ENCODE measurements at regions not wholly inside any gene's neighbourhood (a gene's known extent, or its start where the extent isn't known, plus 50 kb on each side); places are given as distances from the start of the nearest gene placed in this dataset.

DNA sequence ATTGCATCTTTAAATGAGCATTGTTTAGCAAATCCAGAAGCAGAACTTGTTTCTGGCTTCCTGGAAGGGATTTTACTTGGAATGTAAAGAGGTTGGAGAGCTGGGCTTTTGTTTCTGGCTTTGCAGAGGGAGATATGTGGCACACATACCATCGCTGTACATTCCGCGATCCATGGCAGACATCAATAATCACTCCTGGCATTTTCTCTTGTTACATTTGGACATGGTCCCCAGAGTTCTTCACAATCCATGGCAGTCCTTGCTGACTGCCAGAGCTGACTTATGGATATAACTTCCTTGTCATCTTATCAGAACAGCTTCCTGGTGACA, 445.6 kb upstream of the SPRED2 start:
- no peak for DNase-seq

DNA sequence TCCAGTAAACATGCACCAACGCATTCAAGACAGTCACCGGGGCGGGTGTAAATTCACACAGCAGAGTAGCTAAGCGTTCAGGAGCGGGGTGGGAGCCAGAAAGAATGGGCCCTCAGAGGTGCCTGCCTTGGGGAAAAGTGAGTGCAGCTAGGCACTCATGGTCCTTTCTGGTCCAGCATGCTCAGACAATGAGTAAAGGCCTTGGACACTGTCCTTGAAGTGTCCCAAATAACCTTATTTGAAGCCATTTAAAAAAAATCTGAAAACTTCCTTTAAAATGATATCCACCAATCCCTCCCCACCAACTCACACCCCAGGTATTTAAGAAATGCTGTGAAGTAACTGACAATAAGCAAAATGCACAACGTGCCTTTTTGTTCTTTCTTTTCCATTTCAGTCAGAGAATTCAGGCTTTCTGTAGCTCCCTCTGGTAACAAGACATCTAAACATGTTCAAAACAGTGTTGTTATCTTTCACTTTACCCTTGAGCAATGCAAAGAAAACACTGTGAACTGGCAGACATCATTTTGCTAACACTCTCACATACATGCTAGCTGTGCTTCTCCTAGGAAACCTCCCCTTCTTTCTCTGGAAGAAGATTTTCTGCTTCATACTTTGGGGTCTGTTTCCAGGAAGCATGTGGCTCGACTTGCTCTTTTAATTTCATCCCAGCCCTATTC, 445.1 kb upstream of the SPRED2 start:
- no peak for DNase-seq

DNA sequence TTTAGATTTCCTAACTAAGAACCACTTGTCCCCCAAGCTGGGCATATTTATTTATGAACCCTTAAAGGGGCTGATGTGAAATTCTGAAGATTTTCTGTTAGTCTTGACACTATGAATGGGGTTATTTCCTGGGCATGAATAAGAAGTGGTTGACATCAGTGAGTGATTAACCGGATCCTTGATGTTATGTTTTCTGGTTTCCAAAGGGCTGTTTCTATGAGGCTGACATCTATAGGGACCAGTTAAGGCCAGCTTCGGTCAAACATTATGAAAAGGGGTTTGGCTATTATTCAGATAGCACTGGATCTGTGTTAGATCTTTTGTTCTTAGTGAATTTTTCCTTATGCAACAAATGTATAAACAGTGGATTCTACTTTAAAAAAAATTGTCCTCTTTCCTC, 443.7 kb upstream of the SPRED2 start:
- DNase-seq = no peak

DNA sequence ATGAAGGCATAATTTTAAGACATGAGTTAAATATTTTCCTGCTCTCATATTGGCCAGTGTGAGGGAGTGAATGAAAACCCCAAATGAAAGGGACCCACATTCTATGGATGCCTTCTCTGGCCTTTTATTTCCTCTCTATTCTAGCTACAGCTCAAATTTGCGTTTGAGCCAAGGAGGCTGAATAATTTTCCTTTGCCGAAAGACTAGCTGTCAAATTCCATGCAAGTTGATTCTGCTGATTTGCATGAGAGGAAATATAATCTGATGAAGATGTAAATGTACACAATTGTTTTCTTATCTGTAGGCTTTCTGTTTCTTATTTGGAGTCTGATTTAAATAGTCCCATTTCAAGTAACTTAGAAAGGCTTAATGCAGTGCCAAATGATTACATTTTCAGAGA, 438.4 kb upstream of the SPRED2 start:
- no peak for DNase-seq

DNA sequence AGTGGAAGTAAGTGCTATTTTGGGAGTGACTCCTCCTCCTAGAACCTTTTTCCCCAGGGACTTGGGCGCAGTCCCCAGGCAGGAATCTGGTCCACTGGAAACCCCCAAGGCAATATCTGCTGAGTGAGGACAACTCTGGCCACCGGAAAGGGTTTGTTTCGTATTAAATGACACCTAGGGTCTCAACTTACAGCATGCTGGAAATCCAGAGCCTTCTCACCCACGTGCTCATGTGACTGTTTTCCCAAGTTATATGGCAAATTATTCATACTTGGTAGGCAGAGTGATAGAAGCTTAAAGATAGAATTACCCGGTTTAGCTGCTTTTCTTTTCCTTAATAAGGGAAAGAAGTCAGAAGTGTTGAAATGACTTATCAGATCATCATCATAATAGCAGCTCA, 436.9 kb upstream of the SPRED2 start:
- no peak for DNase-seq

DNA sequence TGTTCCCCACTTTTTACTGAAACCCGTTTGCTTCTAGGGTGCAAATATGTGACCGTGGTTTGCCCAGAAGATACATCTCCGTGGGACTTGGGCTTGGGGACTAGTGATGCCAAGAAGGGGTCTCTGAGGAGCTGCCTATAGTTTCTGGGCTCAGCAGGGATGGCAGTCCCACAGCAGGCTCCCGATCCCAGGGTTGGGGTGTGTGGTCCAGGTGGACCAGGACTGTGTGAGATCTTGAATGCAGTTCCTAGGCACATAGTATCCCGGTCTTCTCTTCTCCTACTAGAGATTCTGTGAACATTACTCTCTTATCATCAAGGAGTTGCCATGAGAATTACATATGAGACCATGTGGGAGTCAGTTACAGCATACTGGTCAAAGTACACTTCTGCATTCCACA, 435.8 kb upstream of the SPRED2 start:
- no peak for DNase-seq

DNA sequence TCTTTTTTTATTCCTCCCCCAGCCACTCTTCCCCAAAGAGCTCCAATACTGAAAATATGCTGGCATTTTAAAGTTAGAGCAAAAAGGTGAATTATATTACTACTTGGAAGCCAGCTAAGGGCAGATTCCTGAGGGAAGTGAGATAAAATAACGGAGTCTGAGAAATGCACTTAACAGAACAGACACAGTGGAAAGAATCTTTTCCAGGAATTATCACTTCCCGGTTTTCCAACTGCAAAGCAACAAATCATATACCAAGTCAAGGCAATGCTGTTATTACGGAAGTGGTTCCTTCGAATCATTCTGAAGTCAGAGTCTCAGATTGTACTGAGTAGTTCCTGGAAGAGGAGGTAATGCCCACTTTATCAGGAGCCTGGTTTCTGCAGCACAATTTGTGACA, 435.0 kb upstream of the SPRED2 start:
- DNase-seq = no peak

DNA sequence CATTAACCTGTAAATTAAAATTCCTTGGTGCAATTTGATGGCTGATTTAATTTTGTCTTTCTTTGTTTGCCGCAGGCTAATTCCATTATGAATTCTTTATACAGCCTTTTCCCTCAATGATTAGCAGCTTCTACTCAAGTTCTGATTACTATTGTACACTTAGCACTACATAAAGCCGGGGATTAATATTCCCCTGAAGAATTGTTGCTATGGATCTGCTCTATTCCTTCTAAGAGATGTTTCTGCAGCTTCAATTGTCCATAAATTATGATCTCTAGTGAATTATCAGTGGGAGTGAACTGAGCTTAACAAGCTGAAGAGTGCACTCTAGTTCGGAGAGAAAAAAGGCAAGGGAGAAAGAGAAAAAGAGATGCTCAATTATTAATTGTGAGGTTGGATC, 433.7 kb upstream of the SPRED2 start:
- no peak for DNase-seq

DNA sequence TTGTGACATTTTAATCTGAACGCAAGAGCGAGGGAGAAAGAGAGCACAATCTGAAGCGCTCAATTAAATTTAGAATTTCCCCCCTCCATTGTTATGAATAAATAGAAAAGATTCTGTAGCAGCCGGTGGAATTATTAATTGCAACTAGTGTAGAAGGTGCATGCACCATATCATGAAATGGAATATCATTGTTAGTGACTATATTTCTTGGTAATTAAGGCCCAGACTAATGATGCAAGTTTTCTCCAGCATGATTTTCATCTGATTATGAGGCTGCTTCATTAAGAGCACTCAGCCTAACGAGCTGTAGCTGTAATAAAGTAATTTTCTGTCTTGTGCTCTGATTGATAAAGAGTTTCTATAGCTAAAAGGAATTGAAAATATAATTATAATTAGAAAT, 432.2 kb upstream of the SPRED2 start:
- no peak for DNase-seq

DNA sequence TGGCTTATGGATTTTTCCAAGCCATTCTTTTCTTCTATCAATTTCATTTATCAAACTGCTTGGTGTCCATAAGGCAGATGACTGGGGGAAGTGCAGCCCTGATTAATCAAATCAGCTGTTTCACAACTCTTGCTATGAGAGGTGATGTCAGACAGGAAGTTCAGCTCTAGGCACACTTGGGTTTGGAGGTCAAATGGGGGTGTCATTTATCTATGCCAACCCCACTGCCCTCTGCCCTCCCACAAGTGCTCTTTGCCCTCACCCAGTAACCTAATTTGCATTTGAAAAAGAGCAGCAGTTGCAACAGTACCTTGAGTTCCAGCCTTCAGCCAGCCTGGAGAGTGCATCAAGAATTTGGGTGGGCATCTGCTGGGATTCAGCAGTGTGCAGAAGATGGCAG, 431.3 kb upstream of the SPRED2 start:
- no peak for DNase-seq

DNA sequence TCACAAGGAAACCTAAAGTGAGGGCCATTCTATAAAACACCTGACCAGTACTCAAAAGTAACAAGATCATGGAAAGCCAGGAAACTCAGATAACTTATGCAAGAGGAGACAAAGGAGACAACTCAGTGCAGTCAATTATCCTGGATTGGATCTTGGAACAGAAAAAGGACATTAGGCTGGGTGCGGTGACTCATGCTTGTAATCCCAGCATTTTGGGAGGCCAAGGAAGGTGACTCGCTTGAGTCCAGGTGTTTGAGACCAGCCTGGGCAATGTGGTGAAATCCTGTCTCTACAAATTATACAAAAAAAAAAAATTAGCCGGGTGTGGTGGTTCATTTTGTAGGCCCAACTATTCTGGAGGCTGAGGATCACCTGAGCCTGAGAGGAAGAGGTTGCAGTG, 424.5 kb upstream of the SPRED2 start:
- no peak for DNase-seq

DNA sequence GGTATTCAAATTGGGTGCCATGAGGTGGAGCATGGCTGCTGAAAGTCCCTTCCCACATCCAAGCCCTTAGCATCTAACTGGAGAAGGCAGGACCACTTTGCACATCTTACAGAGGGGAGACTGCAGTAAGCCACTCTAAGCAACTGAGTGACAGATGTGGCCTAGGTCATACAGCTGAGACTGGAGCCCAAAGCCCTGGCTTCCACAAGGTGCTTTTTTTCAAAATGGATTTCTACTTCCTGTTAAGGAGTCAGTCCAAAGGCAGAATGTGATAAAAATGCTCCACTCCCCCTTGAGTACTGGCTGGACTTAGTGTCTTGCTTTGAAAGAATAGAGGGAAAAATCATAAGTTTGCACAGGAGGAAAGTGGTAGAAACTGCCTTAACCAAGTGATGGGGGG, 424.0 kb upstream of the SPRED2 start:
- DNase-seq = no peak

DNA sequence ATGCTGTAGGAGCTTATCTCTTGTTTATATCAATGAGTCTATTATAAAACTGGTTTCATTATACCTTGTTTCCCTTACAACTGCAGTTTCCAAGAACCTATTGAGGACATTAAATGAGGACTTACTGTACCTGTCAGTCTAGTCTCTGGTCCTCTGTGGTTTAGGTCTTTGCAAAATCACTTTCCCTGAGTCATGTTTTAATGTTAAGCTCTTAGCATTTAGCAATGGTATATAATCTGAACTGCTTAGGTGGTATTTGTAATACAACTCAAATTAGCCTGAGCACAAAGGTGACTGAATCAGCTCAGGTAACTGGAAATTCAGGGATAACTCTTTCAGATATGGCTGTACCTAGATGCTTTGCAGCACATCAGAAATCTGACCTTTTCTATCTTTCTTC, 418.3 kb upstream of the SPRED2 start:
- no peak for DNase-seq

DNA sequence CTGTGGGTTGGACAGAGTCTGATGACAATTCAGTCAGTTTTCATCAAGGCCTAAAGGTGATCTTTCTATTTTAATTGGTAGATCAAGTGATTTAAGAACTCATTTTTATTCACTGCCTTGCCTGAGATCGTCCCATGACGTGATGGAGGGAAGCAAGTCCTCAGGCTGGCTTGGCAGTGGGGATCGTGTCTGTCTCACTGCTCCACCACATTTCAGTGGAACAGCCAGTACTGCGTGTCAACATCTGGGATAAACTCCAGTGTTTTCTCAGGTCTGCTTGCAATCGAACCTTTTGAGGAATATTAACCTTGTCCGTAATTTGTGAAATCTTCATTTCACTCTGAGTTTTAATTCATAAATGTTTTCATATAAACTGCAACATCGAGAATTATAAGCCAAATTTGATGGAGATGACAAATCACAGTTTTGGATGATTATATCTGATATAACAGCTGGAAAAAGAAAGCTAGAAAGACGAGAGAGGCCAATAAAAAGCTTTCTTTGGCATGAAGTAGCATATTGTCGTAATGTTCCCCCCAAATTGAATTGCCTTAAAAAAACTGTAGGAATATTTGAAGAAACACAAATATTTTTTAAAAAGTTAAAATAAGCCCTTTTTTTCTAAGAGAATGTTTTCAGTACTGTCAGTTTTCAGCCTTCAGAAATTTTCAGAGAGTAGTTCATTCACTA, 414.7 kb upstream of the SPRED2 start:
- DNase-seq = no peak

DNA sequence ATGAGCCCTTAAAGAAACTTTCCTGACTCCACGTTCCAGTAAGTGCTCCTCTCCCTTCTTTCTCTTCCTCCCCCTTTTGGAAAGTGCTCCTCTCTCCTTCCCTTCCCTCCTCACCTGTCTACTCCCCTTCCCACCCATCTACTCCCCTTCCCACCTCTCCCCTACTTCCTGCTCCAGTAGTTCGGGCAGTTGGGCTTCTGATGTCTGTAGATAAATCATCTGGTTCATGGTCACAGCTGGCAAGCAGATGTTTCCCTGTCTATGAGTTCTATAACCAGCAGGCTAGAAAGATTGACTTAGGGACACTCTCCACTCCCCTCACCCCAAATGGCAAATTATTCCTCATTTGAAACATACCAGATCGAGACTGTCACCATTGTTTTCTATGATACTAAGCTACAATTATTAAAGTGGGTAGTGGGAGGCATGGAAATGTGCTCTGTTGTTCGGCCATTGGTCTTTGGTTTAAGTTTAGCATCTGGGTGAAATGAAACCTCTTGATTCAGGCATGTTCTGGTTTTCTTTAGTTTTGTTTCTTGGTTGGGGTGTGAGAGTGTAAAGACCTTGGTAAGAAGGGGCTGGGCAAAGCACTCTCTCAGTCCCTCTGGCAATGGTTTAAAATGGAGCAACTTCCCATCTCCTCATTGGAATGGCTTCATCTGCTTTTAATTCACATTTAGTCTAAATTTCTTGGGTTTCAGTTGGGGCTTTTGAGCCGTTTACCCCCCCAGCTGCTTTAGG, 413.2 kb upstream of the SPRED2 start:
- DNase-seq = no peak

DNA sequence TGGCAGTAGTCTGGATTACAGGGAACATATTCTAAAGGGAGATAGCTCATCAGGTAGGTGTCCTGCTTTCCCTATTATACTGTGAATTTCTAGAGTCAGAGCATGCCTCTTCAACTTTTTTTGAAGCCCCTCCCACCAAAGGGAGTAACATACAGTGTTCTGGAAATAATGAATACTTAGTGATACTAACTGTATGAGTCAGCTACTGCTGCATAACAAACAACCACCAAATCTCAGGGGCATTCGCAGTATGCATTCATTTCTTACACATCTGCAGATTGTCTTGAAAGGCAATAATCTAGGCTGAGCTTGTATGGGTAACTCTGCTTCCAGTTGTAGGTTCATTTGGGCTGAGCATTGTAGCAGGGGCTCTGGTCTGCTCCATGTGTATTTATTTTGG, 409.7 kb upstream of the SPRED2 start:
- DNase-seq = no peak

DNA sequence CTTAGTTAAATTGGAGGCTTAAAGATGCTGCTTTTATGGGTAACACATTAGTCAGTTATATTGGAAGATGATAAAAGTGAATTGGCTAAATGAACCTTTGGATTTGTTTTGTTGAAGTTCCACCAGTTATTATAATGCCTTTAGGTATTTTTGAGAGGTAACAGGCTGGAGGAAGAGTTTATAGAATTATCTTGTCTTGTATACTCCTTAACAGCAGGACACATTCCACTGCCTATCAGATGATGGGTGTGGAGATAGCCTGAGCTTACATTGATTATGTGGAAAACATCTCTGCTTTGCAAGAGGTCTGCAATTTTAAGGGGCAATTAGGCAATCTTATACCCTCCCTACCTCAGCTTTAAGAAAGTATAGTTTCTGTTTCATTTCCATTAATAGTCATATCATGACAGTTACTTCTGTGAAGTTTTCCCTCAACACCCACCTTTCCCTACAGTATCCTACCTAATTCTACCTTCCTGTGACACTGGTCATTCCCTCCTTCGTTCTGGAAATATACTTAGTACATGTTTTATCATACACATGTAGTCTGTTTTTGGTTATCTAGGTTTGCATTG, 403.7 kb upstream of the SPRED2 start:
- no peak for DNase-seq

DNA sequence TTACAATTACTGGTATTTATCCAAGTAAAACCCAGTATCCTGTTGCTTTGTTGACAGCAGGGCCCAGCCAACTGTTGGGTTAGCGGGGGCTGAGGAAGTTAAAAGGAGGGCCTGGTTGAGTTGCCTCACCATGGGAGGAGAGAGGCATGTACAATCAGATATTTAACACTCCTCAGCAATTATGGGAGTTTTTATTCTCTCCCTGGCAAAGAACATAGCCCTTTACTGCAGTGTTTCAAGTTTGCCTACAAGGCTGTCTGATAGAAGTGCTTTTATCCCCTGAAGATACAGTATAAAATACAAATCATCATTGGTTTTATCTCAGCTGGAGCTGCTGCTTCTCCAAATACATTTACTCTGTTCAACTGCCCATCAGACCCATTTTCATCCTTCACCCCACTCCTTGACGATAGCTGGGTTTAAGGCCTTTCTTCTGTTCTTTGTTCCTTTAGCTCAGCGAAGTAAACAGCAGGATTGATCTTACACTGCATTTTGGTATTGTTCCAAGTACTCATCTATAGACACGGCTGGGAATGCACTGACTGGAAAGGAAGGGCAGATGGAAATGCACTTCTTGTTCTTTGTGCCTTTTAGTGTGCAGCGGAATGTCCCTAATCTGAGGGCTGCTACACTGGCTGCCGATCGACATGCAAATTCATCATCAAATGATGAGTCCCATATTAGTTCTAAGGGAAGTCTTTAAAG, 402.5 kb upstream of the SPRED2 start:
- DNase-seq = no peak

DNA sequence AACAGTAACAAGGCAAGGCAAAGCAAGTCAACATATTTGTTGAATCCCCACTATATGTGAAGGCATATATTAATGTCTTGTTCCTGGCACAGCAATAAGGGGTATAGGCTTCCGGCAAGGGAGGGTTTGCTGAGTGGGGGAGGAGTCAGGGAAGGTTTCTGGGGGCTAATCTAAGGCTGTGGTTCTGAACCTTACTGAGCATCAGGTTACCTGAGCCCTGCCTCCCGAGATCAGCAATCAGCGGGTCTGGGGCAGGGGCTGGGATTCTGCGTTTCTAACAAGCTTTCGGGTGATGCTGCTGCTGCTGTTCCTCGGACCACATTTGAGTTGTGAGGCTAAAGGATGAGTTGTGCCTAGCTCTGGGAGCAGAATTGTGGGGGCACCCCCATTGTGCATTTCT, 401.7 kb upstream of the SPRED2 start:
- no peak for DNase-seq

DNA sequence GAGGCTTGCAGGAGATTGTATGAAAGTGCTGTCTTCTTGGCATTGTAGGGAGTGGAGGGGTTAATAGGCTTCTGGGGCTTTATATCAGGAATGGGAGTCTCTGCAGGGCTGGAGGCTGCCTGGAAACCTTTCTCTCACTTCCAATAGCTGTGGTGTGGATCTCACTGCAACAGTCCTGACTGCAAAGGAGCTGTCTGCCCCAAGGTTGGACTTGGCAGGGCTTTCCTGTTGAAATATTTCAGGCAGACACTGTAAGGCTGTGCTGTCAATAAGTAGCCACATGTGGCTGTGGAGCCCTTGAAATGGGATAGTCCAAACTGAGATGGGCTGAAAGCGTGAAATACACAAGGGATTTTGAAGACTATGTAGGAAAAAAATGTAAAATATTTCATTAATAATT, 399.1 kb upstream of the SPRED2 start:
- DNase-seq = no peak

DNA sequence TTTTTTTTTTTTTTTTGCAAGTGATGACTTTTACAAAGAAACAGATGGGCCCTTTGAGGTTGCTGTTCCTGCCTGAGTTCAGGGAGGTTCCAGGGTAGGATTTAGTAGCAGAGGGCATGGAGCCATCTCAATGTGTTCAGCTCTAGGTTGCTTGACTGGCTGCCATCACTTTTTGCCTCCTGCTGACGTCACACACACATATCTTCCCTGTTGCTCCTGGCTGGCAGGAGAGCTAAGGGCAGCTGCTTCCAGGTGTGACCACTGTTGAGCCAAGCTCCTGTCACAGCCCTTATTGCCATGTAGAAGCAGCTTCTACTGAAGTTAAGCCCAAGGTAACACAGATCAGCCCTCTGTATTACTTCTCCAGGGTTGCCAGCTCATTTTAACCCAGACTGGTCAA, 394.2 kb upstream of the SPRED2 start:
- DNase-seq = no peak

DNA sequence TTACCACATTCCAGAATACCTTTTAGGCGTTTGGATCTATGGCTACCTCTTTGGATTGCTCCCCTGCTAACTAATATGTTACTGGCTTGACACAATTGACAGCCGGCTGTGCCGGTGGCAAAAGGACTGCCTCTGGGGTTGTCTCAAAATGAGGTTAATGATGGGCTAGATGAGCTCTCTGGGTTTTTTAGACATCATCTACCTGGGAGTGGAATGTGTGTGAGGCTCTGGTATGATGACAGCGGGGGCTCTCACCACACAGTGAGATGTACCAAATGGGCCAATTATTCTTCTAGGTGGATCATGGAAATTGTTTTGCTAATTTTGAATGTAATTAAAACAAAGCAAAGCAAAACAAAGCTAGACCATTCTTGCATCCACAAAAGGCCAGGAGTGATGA, 391.1 kb upstream of the SPRED2 start:
- no peak for DNase-seq

DNA sequence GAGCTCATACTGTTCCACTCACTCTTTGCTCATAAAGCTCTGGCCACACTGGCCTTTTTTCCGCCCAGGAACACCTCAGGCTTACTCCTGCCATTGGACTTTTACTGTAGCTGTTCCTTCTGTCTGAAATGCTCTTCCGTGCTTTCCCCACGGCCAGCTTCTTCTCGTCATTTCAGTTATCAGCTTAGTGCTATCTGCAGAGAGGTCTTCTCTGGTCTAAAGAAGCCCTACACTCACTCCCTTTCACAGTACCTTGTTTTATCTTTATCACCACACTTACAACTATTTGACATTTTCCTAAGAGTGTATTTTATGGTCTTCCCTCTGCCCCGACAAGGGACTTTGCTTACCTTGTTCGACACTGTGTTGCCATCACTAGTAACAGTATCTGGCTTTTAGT, 388.1 kb upstream of the SPRED2 start:
- no peak for DNase-seq

DNA sequence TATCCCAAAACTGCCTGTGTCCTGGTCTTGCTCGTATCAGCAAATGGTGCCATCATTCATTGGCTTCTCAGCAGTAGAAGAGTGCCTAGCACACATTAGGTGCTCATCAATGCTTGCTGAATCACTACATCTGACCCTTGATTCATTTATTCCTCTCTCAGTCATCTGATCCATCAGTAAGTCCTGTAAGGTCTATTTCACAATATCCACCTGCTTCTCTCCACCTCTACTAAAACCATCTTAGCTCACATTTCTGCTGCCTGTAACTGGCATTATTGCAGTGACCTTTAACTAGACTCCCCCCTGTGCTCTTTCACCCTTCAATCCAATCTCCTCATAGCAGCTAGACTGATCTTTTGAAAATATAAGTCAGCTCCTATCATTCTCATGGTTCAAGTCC, 387.6 kb upstream of the SPRED2 start:
- no peak for DNase-seq
